ENCODE measurements at regions not wholly inside any gene's neighbourhood (a gene's known extent, or its start where the extent isn't known, plus 50 kb on each side); places are given as distances from the start of the nearest gene placed in this dataset.

GRCh38 chr10:123530166-123530870 lies 135.8 kb upstream of the GPR26 start:
- no peaks in the 10 kb centered on the region for H3K4me1 ChIP-seq
- DNase-seq (no peak), ATAC-seq (no peak)
- H3K27ac ChIP-seq, result no peak overlapping the region
- peaks cover 0 to 9% of the 10 kb centered on the region in 2 donors for H3K27me3 ChIP-seq
- H3K36me3 ChIP-seq, result no peaks in the 10 kb centered on the region
- H3K9me3 ChIP-seq, result no peaks in the 10 kb centered on the region
- TF ChIP-seq CTCF (IDR thresholded peaks at IDR 0.05), result no peak
- intact Hi-C loops (cut with DNase I), result no loop called here
- H3K4me3 ChIP-seq, result no peak overlapping the region

- ATAC-seq (no peak), DNase-seq (no peak)
- intact Hi-C loops (cut with DNase I), result no loop called here
- H3K27me3 ChIP-seq, result peaks cover 0 to 16% of the 10 kb centered on the region in 2 donors
- no peak overlapping the region for H3K27ac ChIP-seq
- no peak overlapping the region for H3K4me3 ChIP-seq
- H3K9me3 ChIP-seq, result no peaks in the 10 kb centered on the region
- H3K36me3 ChIP-seq, result no peaks in the 10 kb centered on the region
- H3K4me1 ChIP-seq, result no peaks in the 10 kb centered on the region
- TF ChIP-seq CTCF (IDR thresholded peaks at IDR 0.05), result no peak
Measured at GRCh38 chr10:123535386-123535785, 130.8 kb upstream of the GPR26 start.

GRCh38 chr10:123536176-123536845 lies 129.8 kb upstream of the GPR26 start:
- intact Hi-C loops (cut with DNase I), result no loop called here
- Histone ChIP-seq H3K36me3 (no peaks in the 10 kb centered on the region), H3K27me3 (peaks cover 5 to 16% of the 10 kb centered on the region in 2 donors), H3K27ac (no peak overlapping the region), H3K4me3 (no peak overlapping the region), H3K4me1 (no peaks in the 10 kb centered on the region), H3K9me3 (no peaks in the 10 kb centered on the region)
- ATAC-seq (no peak), DNase-seq (no peak)
- TF ChIP-seq CTCF (IDR thresholded peaks at IDR 0.05), result no peak

GRCh38 chr10:123537188-123537961 lies 128.8 kb upstream of the GPR26 start:
- Histone ChIP-seq H3K4me3 (no peak overlapping the region), H3K4me1 (no peaks in the 10 kb centered on the region), H3K27me3 (peaks cover 5 to 16% of the 10 kb centered on the region in 2 donors), H3K36me3 (no peaks in the 10 kb centered on the region), H3K9me3 (no peaks in the 10 kb centered on the region), H3K27ac (no peak overlapping the region)
- no peak for ATAC-seq
- intact Hi-C loops (cut with DNase I), result no loop called here
- no peak for TF ChIP-seq CTCF (IDR thresholded peaks at IDR 0.05)
- no peak for DNase-seq

Measured in left lung (tissue), 4 donors.